Left lung (tissue), 4 donors: ENCODE measurements at regions not wholly inside any gene's neighbourhood (a gene's known extent, or its start where the extent isn't known, plus 50 kb on each side); places are given as distances from the start of the nearest gene placed in this dataset.

Experiments
- ATAC-seq: fragments of 200-7000 bp; cut with Tn5 transposase; one replicate; pipeline ENCODE4 v1.9.1; 2020; ENCODE audit warnings: moderate library complexity
- DNase-seq, 4 donors: peaks; one replicate each; pipeline ENCODE4 v3.0.0-alpha.2; 2013 to 2020
- H3K27ac ChIP-seq, 2 donors: fragments of 200-600 bp; sonication (generic) in 1 of 2; one replicate each; pipeline versions ENCODE4 v1.5.0 to v1.8.0; 2020 to 2021
- H3K27me3 ChIP-seq, 2 donors: fragments of 200-600 bp; sonication (generic) in 1 of 2; one replicate each; pipeline versions ENCODE4 v1.5.0 to v1.8.0; 2020 to 2021
- H3K36me3 ChIP-seq, 2 donors: fragments of 200-600 bp; sonication (generic) in 1 of 2; one replicate each; pipeline versions ENCODE4 v1.5.0 to v1.8.0; 2020 to 2021
- H3K4me1 ChIP-seq, 2 donors: fragments of 200-600 bp; one replicate each; pipeline ENCODE4 v1.8.0; 2021
- H3K4me3 ChIP-seq, 2 donors: fragments of 200-600 bp; sonication (generic) in 1 of 2; one replicate each; pipeline versions ENCODE4 v1.5.0 to v1.8.0; 2020 to 2021; ENCODE audit warnings: mild to moderate bottlenecking in 1 of 2
- H3K9me3 ChIP-seq, 2 donors: fragments of 200-600 bp; sonication (generic) in 1 of 2; one replicate each; pipeline versions ENCODE4 v1.5.0 to v1.8.0; 2020 to 2021
- intact Hi-C, 2 donors: fragments of 100-400 bp; cut with DNase I; formaldehyde crosslinking; loops; one replicate each; pipeline versions ENCODE4 v1.11.2 to v1.14.2; 2022
- TF ChIP-seq, protein P1 (sequence below), 2 donors: fragments of 200-600 bp; sonication (generic) in 1 of 2; IDR thresholded peaks; one replicate each; pipeline versions ENCODE4 v1.5.0 to v1.8.0; 2021; ENCODE audit warnings: antibody characterized with exemption in 2 of 2
- donor health status: DM: no; HTN: yes; CAD: no.
- donor health status: DM: no; HTN: no; CAD: no.

DNA sequence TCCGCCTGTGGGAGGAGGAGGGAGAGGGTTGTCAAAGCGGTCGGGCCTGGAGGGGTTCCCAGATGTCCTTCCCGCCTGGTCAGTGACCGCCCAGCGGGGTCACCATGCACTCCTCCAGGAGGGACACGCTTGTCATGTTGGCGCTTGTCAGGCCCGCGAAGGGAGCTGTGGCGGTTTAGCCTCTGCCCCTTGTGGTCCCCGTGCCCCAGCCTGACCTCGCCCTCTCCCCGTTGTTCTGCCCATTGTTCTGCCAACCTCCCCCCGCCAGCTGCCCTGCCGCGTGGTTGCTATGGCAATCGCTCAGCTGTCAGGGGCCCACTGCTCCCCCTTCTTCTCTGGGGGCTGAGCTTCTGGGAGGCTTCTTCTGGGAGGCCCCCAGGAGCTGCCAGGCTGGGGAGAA lies 146.4 kb upstream of the CIBAR2 start:
- TF ChIP-seq, protein P1, sequence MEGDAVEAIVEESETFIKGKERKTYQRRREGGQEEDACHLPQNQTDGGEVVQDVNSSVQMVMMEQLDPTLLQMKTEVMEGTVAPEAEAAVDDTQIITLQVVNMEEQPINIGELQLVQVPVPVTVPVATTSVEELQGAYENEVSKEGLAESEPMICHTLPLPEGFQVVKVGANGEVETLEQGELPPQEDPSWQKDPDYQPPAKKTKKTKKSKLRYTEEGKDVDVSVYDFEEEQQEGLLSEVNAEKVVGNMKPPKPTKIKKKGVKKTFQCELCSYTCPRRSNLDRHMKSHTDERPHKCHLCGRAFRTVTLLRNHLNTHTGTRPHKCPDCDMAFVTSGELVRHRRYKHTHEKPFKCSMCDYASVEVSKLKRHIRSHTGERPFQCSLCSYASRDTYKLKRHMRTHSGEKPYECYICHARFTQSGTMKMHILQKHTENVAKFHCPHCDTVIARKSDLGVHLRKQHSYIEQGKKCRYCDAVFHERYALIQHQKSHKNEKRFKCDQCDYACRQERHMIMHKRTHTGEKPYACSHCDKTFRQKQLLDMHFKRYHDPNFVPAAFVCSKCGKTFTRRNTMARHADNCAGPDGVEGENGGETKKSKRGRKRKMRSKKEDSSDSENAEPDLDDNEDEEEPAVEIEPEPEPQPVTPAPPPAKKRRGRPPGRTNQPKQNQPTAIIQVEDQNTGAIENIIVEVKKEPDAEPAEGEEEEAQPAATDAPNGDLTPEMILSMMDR (IDR thresholded peaks at IDR 0.05) = no peak
- no peaks in the 10 kb centered on the region for H3K4me1 ChIP-seq
- no peaks in the 10 kb centered on the region for H3K36me3 ChIP-seq
- H3K9me3 ChIP-seq = no peaks in the 10 kb centered on the region
- DNase-seq (peak in 1 of 4 donors; percentile 43), ATAC-seq (no peak)
- intact Hi-C loops = no loop called here
- H3K4me3 ChIP-seq = no peak overlapping the region
- peaks cover 0 to 49% of the 10 kb centered on the region in 2 donors for H3K27me3 ChIP-seq
- H3K27ac ChIP-seq = no peak overlapping the region

DNA sequence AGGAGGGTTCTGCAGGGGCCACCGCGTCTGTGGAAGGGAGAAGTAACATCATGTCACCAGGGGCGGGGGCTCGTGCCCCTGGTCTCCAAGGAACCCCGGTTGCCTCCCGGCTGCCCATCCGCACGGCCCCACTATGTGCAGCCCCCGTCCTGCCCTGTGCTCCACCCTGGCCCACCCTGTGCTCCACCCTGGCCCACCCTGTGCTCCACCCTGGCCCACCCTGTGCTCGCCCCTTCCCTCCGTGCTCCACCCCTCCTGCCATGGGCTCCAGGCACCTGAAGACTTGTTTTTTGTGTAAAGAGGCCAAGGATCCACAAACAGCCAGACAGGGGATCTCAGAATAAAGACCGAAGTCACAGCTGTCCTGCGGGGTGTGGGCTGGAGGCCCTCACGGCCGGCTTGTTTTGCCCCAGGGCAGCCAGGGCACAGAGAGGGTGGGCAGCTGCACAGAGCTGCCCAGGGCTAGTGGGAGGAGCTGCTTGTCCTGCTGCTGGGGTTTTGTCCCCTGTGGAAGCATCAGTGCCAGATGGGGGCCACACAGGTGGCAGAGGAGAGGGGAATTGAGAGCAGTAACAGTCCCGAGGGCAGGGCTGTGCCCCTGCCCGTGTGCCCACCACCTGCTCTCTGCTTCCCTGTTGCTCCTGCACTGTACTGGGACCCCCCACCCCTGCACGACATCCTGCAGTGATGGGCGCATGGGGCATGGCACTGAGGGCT lies 147.0 kb upstream of the CIBAR2 start:
- intact Hi-C loops = no loop called here

DNA sequence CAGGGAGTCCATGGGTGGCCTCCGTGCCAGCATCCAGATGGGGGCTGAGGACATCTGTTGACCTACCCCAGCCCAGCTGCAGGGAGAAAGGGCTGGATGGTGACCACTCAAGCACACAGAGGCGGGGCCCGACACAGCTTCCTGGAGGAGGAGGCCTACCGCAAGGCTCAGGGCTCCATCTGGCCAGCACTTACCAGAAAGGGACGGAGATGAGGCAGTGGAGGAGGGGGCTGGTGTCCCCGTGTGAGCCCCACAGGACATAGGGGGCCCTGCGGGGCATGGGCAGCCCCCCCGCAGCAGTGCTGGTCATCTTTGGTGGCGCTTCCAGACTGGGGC lies 147.5 kb upstream of the CIBAR2 start:
- no peak overlapping the region for H3K27ac ChIP-seq
- no peaks in the 10 kb centered on the region for H3K9me3 ChIP-seq
- H3K36me3 ChIP-seq = no peaks in the 10 kb centered on the region
- no peak overlapping the region for H3K4me3 ChIP-seq
- peaks cover 0 to 49% of the 10 kb centered on the region in 2 donors for H3K27me3 ChIP-seq
- no peaks in the 10 kb centered on the region for H3K4me1 ChIP-seq
- no peak for ATAC-seq
- DNase-seq = no peak
- intact Hi-C loops = no loop called here
- TF ChIP-seq, protein P1 (IDR thresholded peaks at IDR 0.05) = no peak

More for the DNA sequence above, 147.0 kb upstream of the CIBAR2 start:
- ATAC-seq (no peak), DNase-seq (no peak)
- peaks cover 0 to 49% of the 10 kb centered on the region in 2 donors for H3K27me3 ChIP-seq
- no peak overlapping the region for H3K4me3 ChIP-seq
- H3K27ac ChIP-seq = no peak overlapping the region
- H3K9me3 ChIP-seq = no peaks in the 10 kb centered on the region
- no peaks in the 10 kb centered on the region for H3K36me3 ChIP-seq
- H3K4me1 ChIP-seq = no peaks in the 10 kb centered on the region
- TF ChIP-seq, protein P1 (IDR thresholded peaks at IDR 0.05) = no peak

DNA sequence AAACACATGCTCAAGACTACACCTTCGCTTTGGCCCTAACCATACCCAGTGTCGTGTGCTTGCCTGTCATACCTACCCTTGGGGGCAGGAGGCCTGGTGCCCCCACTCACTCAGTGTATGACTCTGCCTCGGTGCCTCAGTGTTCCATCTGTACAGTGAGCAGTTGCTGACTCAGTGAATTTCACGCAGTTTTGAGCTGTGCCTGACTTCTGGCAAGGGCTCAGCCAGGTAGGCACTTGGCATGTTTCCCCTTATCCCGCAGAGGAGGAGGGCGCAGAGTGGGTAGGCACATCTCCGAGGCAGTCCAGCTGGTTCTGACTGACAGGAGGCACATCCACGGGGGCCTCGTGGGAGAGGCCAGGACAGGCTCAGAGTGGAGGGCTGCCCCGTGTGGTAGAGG lies 148.9 kb upstream of the CIBAR2 start:
- no peak for DNase-seq
- no peak for ATAC-seq
- Histone ChIP-seq H3K27me3 (peaks cover 0 to 49% of the 10 kb centered on the region in 2 donors), H3K9me3 (no peaks in the 10 kb centered on the region), H3K36me3 (no peaks in the 10 kb centered on the region), H3K4me3 (no peak overlapping the region), H3K4me1 (no peaks in the 10 kb centered on the region), H3K27ac (no peak overlapping the region)
- TF ChIP-seq, protein P1 (IDR thresholded peaks at IDR 0.05) = no peak
- intact Hi-C loops = no loop called here

DNA sequence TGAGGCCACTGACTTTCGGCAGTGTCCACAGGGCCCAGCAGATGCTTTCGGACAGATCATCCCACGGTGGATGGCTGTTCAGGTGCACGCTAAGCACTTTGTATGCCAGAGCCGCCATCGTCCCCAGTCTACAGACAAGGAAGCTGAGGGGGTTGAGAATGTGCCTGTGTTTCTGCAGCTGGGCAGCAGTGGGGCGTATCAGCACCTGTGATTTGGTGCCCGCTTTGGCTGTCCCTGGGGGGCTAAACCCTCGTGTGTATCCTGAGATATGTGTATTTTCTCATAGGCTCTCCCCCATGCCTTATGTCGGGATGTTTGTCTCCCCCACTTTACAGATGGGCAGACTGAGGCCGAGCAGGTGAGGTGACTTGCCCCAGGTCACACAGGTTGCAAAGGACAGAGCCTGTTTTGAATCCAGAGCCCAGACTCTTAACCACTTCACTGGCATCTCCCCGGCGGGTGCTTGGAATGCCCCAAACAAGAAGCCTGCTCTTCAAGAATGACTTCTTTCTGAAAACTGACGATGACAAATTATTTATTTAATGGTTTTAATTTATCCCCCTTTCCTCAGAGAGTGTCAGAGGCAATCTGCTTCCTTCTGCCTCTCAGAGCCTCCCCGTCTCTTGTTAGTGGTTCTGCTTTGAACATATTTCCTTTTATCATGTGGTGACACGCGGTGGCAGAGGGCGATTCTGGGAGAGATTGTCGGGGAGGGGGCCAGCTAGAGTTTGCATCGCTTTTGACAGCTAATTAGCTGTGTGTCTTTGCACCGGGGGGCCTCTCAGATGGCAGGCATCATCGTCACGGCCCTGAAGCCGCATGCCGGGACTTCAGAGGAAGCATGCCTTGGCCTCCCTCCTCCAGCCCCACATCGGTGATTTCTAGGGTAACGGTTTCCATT lies 149.6 kb upstream of the CIBAR2 start:
- ATAC-seq (no peak), DNase-seq (peak in 1 of 4 donors; percentile 26)
- no peak overlapping the region for H3K27ac ChIP-seq
- peaks cover 0 to 49% of the 10 kb centered on the region in 2 donors for H3K27me3 ChIP-seq
- H3K9me3 ChIP-seq = no peaks in the 10 kb centered on the region
- H3K4me3 ChIP-seq = no peak overlapping the region
- intact Hi-C loops = no loop called here
- H3K36me3 ChIP-seq = no peaks in the 10 kb centered on the region
- H3K4me1 ChIP-seq = no peaks in the 10 kb centered on the region
- TF ChIP-seq, protein P1 (IDR thresholded peaks at IDR 0.05) = no peak
